IMR-90 (cell line): ENCODE measurements at regions not wholly inside any gene's neighbourhood (a gene's known extent, or its start where the extent isn't known, plus 50 kb on each side); places are given as distances from the start of the nearest gene placed in this dataset.

ENCODE experiments used
- ATAC-seq: fragments of 200-7000 bp; cut with Tn5 transposase; 2 replicates; pipeline ENCODE4 v1.9.1; 2020; ENCODE audit warnings: low read depth, mild to moderate bottlenecking, moderate library complexity
- BruUV-seq: library from RNA; stranded (reverse); fragments of 400-500 nt; replicated peaks from 2 replicates; lab custom pipeline; 2021; lab: Mats Ljungman, UMichigan
- CTCF ChIA-PET: fragments of 300-600 bp; formaldehyde crosslinking; extraction: SDS; loops from one replicate; lab custom pipeline; 2021; ENCODE audit warnings: antibody characterized with exemption; lab: Yijun Ruan, JAX
- POLR2A ChIA-PET: fragments of 300-600 bp; sonication (Branson Sonifier 250); formaldehyde crosslinking; loops from one replicate; lab custom pipeline; 2022; ENCODE audit warnings: antibody characterized with exemption; ENCODE audit not compliant: unreplicated experiment; lab: Charles Lee
- DNase-seq: peaks from one replicate; pipeline ENCODE4 v3.0.0; 2013
- H2AFZ ChIP-seq: replicated peaks from 2 replicates; pipeline ENCODE3; 2013; ENCODE audit warnings: low read length, mild to moderate bottlenecking; ENCODE audit not compliant: poor library complexity
- H2AK5ac ChIP-seq: 2 replicates; pipeline ENCODE4 v1.6.1; 2013; ENCODE audit warnings: low read depth, low read length, inconsistent platforms
- H2AK9ac ChIP-seq: replicated peaks from 2 replicates; pipeline ENCODE3; 2013; ENCODE audit warnings: mild to moderate bottlenecking, low read depth, low read length, moderate library complexity; ENCODE audit not compliant: poor library complexity
- H2BK120ac ChIP-seq: 2 replicates; pipeline ENCODE4 v1.6.1; 2013; ENCODE audit warnings: low read depth, low read length, inconsistent platforms
- H2BK15ac ChIP-seq: 3 replicates; pipeline ENCODE4 v1.6.1; 2013; ENCODE audit warnings: low read depth, low read length, inconsistent platforms
- H2BK20ac ChIP-seq: 2 replicates; pipeline ENCODE4 v1.6.1; 2013; ENCODE audit warnings: low read depth, mild to moderate bottlenecking, inconsistent platforms, low read length, moderate library complexity
- H2BK5ac ChIP-seq: 2 replicates; pipeline ENCODE4 v1.6.1; 2013; ENCODE audit warnings: mild to moderate bottlenecking, low read depth, low read length, inconsistent platforms; ENCODE audit not compliant: poor library complexity, severe bottlenecking
- H3K14ac ChIP-seq: replicated peaks from 2 replicates; pipeline ENCODE4 v1.6.1; 2013; ENCODE audit warnings: low read depth, low read length, inconsistent platforms
- H3K18ac ChIP-seq: 2 replicates; pipeline ENCODE4 v1.6.1; 2013; ENCODE audit warnings: low read depth, low read length, control low read depth
- H3K23ac ChIP-seq: 2 replicates; pipeline ENCODE4 v1.6.1; 2013; ENCODE audit warnings: low read depth, low read length, inconsistent platforms
- H3K27ac ChIP-seq: 2 replicates; pipeline ENCODE4 v1.5.1; 2013; ENCODE audit warnings: mild to moderate bottlenecking, control low read depth, low read length; ENCODE audit not compliant: insufficient read depth
- H3K27me3 ChIP-seq: 2 replicates; pipeline ENCODE4 v1.6.1; 2013; ENCODE audit warnings: low read length; ENCODE audit not compliant: control insufficient read depth, insufficient read depth
- H3K36me3 ChIP-seq: 2 replicates; pipeline ENCODE4 v1.6.1; 2013; ENCODE audit warnings: low read length, mixed read lengths; ENCODE audit not compliant: control insufficient read depth, insufficient read depth
- H3K4ac ChIP-seq: 2 replicates; pipeline ENCODE4 v1.6.1; 2013; ENCODE audit warnings: low read depth, low read length, inconsistent platforms
- H3K4me1 ChIP-seq: 2 replicates; pipeline ENCODE4 v1.6.1; 2013; ENCODE audit warnings: low read length, mixed read lengths; ENCODE audit not compliant: control insufficient read depth, insufficient read depth
- H3K4me2 ChIP-seq: 2 replicates; pipeline ENCODE4 v1.6.1; 2013; ENCODE audit warnings: low read depth, mild to moderate bottlenecking, control low read depth, low read length, moderate library complexity
- H3K4me3 ChIP-seq: 2 replicates; pipeline ENCODE4 v1.5.1; 2013; ENCODE audit warnings: low read depth, mild to moderate bottlenecking, control low read depth, low read length, moderate library complexity; ENCODE audit not compliant: insufficient read depth
- H3K56ac ChIP-seq: 2 replicates; pipeline ENCODE4 v1.6.1; 2013; ENCODE audit warnings: low read length, inconsistent platforms; ENCODE audit not compliant: insufficient read depth; ENCODE audit errors: extremely low read depth
- H3K79me1 ChIP-seq, 2 experiments: 2 replicates each; pipeline ENCODE4 v1.6.1; 2013; ENCODE audit warnings: low read length in 2 of 2, inconsistent platforms in 1 of 2, low read depth in 1 of 2
- H3K9ac ChIP-seq: 2 replicates; pipeline ENCODE4 v1.6.1; 2013; ENCODE audit warnings: low read depth, low read length, control low read depth
- H3K9me1 ChIP-seq: 2 replicates; pipeline ENCODE4 v1.6.1; 2013; ENCODE audit warnings: low read length, inconsistent platforms; ENCODE audit not compliant: insufficient read depth
- H3K9me3 ChIP-seq: 2 replicates; pipeline ENCODE4 v1.6.1; 2013; ENCODE audit warnings: low read length; ENCODE audit not compliant: control insufficient read depth, insufficient read depth
- H4K20me1 ChIP-seq: 2 replicates; pipeline ENCODE4 v1.6.1; 2013; ENCODE audit warnings: low read length, inconsistent platforms; ENCODE audit not compliant: insufficient read depth
- H4K5ac ChIP-seq: 2 replicates; pipeline ENCODE4 v1.6.1; 2013; ENCODE audit warnings: mild to moderate bottlenecking, low read depth, low read length, control low read depth
- H4K8ac ChIP-seq, 2 experiments: 2 replicates each; pipeline ENCODE4 v1.6.1; 2013; ENCODE audit warnings: low read depth in 2 of 2, low read length in 2 of 2, control low read depth in 1 of 2, inconsistent platforms in 1 of 2
- H4K91ac ChIP-seq: 2 replicates; pipeline ENCODE4 v1.6.1; 2013; ENCODE audit warnings: low read depth, low read length, inconsistent platforms; ENCODE audit not compliant: insufficient read depth
- CEBPB ChIP-seq: IDR thresholded peaks from 2 replicates; pipeline ENCODE4 v1.6.1; 2012; ENCODE audit warnings: low read depth, low read length, improper control_type of control experiment
- CHD1 ChIP-seq: IDR thresholded peaks from 2 replicates; pipeline ENCODE4 v1.6.1; 2012; ENCODE audit warnings: low read depth, low read length, improper control_type of control experiment
- CTCF ChIP-seq: conservative IDR thresholded peaks from 2 replicates; pipeline ENCODE4 v1.5.1; 2012; ENCODE audit warnings: mild to moderate bottlenecking, low read depth, low read length, improper control_type of control experiment
- ELK1 ChIP-seq: fragments of 150-350 bp; IDR thresholded peaks from 2 replicates; pipeline ENCODE4 v1.6.1; 2016; ENCODE audit warnings: low read depth, mild to moderate bottlenecking, low read length, moderate library complexity, borderline replicate concordance
- FOS ChIP-seq: fragments of 150-350 bp; IDR thresholded peaks from 2 replicates; pipeline ENCODE4 v1.6.1; 2016; ENCODE audit warnings: low read depth, low read length
- MAFK ChIP-seq: IDR thresholded peaks from 2 replicates; pipeline ENCODE4 v1.6.1; 2012; ENCODE audit warnings: low read depth, low read length, improper control_type of control experiment
- POLR2A ChIP-seq: IDR thresholded peaks from 2 replicates; pipeline ENCODE4 v1.6.1; 2012; ENCODE audit warnings: mild to moderate bottlenecking, low read depth, low read length
- RAD21 ChIP-seq: IDR thresholded peaks from 2 replicates; pipeline ENCODE4 v1.6.1; 2012; ENCODE audit warnings: low read length, improper control_type of control experiment
- RFX5 ChIP-seq: IDR thresholded peaks from 2 replicates; pipeline ENCODE4 v1.8.0; 2012; ENCODE audit warnings: low read depth, mild to moderate bottlenecking, low read length, moderate library complexity
- WGBS, 2 experiments: methylation state at CpG; one replicate each; pipeline versions ENCODE4 v1.1.5 to v1.1.7; 2013; ENCODE audit warnings: missing lambda C conversion rate in 2 of 2; ENCODE audit not compliant: insufficient read length in 1 of 2; ENCODE audit errors: extremely low coverage in 2 of 2; 5-methylcytosine and 5-hydroxymethylcytosine counted together
- dilution Hi-C: fragments of 300-500 bp; cut with HindIII; formaldehyde crosslinking; loops from one replicate; pipeline ENCODE4 v1.14.3; 2018; ENCODE audit warnings: low sequenced_read_pairs; ENCODE audit not compliant: unreplicated experiment
- in situ Hi-C: fragments of 300-500 bp; cut with MboI; formaldehyde crosslinking; loops from 3 replicates; pipeline ENCODE4 v1.14.3; 2019; ENCODE audit warnings: low sequenced_read_pairs, inconsistent platforms, mixed read lengths
- intact Hi-C: fragments of 100-400 bp; cut with micrococcal nuclease; formaldehyde crosslinking; loops from 2 replicates; pipeline ENCODE4 v1.10.0; 2022

- H3K9ac ChIP-seq, result no peak overlapping the region
- no peak overlapping the region for H2BK5ac ChIP-seq
- WGBS, 2 experiments, result no CpG with 5 or more reads among the region's 1 CpG
- ATAC-seq, result no peak
- H3K23ac ChIP-seq, result no peak overlapping the region
- no peak overlapping the region for H2AK5ac ChIP-seq
- H3K14ac ChIP-seq, result no peak overlapping the region
- no peak overlapping the region for H3K4me2 ChIP-seq
- POLR2A ChIA-PET, result no interaction called here
- no peak overlapping the region for H4K8ac ChIP-seq
- dilution Hi-C loops (no loop called here), in situ Hi-C loops (no loop called here), intact Hi-C loops (no loop called here)
- no peak overlapping the region for H2BK20ac ChIP-seq
- H3K36me3 ChIP-seq, result no peaks in the 10 kb centered on the region
- H3K27me3 ChIP-seq, result no peaks in the 10 kb centered on the region
- BruUV-seq, result no TSS peak
- H3K18ac ChIP-seq, result no peak overlapping the region
- H3K4me3 ChIP-seq, result no peak overlapping the region
- no peak overlapping the region for H4K91ac ChIP-seq
- H3K4ac ChIP-seq, result no peak overlapping the region
- TF ChIP-seq FOS (no peak), POLR2A (no peak), RAD21 (no peak), CEBPB (no peak), MAFK (no peak), RFX5 (no peak), CTCF (no peak), ELK1 (no peak), CHD1 (no peak)
- no peak overlapping the region for H3K27ac ChIP-seq
- no peaks in the 10 kb centered on the region for H4K20me1 ChIP-seq
- H3K56ac ChIP-seq, result no peak overlapping the region
- no peaks in the 10 kb centered on the region for H3K4me1 ChIP-seq
- H4K5ac ChIP-seq, result no peak overlapping the region
- H2BK120ac ChIP-seq, result no peak overlapping the region
- H3K79me1 ChIP-seq, result no peaks in the 10 kb centered on the region
- H2AFZ ChIP-seq, result no peak overlapping the region
- H3K9me1 ChIP-seq, result no peaks in the 10 kb centered on the region
- no peak overlapping the region for H2AK9ac ChIP-seq
- DNase-seq, result no peak
- no peaks in the 10 kb centered on the region for H3K9me3 ChIP-seq
- CTCF ChIA-PET, result no interaction called here
- no peak overlapping the region for H2BK15ac ChIP-seq
These were observed 310.1 kb downstream of the S1PR1 start for GRCh38 chr1:101546885-101547284.
